HEK293 (cell line): ENCODE measurements at regions not wholly inside any gene's neighbourhood (a gene's known extent, or its start where the extent isn't known, plus 50 kb on each side); places are given as distances from the start of the nearest gene placed in this dataset.
"Not testable (repeated sequence)": the region's sequence is repeated elsewhere in the genome, so short reads cannot be mapped to it uniquely, and the experiment has no call there.

Source experiments
- PRDM1 ChIP-seq: fragments of 450-650 bp; formaldehyde crosslinking; IDR thresholded peaks from 2 replicates; pipeline ENCODE4; 2016; ENCODE audit warnings: missing biosample characterization, missing genetic modification characterization
- TF ChIP-seq, protein P1 (sequence below): fragments of 450-650 bp; formaldehyde crosslinking; IDR thresholded peaks from 2 replicates; pipeline ENCODE4 v1.5.1; 2016; ENCODE audit warnings: missing biosample characterization, missing genetic modification characterization

DNA sequence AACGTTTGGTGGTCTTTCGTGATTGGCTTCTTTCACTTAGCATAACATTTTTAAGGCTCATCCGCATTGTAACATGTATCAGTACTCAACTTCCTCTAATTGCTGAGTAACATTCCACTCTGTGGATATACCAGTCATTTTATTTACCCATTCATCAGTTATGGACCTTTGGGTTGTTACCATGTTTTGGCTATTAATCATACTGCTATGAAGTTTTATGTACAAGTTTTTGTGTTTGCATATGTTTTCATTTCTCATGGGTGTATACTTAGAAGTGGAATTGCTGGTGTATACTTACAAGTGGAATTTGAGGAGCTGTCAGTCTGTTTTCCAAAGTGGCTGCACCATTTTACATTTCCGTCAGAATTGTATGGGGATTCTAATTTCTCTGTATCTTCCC, 78.4 kb upstream of the CDK13 start:
- not testable (repeated sequence) for TF ChIP-seq PRDM1 (tag by site-specific recombination)
- TF ChIP-seq, protein P1, sequence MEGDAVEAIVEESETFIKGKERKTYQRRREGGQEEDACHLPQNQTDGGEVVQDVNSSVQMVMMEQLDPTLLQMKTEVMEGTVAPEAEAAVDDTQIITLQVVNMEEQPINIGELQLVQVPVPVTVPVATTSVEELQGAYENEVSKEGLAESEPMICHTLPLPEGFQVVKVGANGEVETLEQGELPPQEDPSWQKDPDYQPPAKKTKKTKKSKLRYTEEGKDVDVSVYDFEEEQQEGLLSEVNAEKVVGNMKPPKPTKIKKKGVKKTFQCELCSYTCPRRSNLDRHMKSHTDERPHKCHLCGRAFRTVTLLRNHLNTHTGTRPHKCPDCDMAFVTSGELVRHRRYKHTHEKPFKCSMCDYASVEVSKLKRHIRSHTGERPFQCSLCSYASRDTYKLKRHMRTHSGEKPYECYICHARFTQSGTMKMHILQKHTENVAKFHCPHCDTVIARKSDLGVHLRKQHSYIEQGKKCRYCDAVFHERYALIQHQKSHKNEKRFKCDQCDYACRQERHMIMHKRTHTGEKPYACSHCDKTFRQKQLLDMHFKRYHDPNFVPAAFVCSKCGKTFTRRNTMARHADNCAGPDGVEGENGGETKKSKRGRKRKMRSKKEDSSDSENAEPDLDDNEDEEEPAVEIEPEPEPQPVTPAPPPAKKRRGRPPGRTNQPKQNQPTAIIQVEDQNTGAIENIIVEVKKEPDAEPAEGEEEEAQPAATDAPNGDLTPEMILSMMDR, result not testable (repeated sequence)
